ENCODE measurements at regions not wholly inside any gene's neighbourhood (a gene's known extent, or its start where the extent isn't known, plus 50 kb on each side); places are given as distances from the start of the nearest gene placed in this dataset.

DNA sequence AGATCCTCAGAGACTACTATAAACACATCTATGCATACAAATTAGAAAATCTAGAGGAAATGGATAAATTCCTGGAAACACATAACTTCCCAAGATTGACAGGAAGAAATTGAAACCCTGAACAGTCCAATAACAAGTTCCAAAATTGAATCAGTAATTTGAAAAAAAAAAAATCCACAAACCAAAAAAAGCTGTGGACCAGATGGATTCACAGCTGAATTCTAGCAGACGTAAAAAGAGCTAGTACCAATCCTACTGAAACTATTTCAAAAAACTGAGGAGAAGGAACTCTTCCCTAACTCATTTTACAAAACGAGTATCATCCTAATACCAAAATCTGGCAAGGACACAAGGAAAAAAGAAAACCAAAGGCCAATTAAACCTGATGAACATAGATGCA, 77.0 kb upstream of the FXR1 start:
- TF ChIP-seq ZNF274 (IDR thresholded peaks at IDR 0.05; ENCODE audit: low read length) (no peak), ZNF274 (tag by site-specific recombination; IDR thresholded peaks at IDR 0.05; ENCODE audit: borderline replicate concordance) (no peak), ZNF792 (tag by site-specific recombination; IDR thresholded peaks at IDR 0.05) (no peak)
- TF ChIP-seq, protein P1, sequence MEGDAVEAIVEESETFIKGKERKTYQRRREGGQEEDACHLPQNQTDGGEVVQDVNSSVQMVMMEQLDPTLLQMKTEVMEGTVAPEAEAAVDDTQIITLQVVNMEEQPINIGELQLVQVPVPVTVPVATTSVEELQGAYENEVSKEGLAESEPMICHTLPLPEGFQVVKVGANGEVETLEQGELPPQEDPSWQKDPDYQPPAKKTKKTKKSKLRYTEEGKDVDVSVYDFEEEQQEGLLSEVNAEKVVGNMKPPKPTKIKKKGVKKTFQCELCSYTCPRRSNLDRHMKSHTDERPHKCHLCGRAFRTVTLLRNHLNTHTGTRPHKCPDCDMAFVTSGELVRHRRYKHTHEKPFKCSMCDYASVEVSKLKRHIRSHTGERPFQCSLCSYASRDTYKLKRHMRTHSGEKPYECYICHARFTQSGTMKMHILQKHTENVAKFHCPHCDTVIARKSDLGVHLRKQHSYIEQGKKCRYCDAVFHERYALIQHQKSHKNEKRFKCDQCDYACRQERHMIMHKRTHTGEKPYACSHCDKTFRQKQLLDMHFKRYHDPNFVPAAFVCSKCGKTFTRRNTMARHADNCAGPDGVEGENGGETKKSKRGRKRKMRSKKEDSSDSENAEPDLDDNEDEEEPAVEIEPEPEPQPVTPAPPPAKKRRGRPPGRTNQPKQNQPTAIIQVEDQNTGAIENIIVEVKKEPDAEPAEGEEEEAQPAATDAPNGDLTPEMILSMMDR (tag by site-specific recombination; IDR thresholded peaks at IDR 0.05), result no peak

All from HEK293 (cell line).